ENCODE measurements at regions not wholly inside any gene's neighbourhood (a gene's known extent, or its start where the extent isn't known, plus 50 kb on each side); places are given as distances from the start of the nearest gene placed in this dataset.

DNA sequence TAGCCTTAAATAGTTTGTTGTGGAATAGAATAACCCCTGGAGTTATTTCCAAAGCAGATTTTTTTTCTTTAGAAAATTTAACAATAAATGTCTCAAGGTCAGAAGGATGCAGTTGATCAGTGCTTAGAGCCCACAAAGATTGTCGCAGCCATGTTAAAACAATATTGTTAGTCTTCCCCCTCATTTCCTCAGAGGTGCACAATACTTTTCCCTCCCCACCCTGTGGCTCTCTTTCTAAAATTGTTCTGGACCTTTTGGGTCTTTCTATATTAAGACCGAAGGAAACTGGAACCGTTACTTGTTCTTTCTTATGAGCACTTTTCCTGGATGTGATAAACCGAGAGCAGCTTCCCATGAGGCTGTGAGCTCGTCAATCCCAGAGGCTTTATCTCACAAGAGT is 333.7 kb downstream of the HLX start:
- Histone ChIP-seq H3K27ac (no peak overlapping the region), H3K4me1 (no peaks in the 10 kb centered on the region), H3K36me3 (ENCODE audit: control insufficient read depth, insufficient read depth, low read length) (no peaks in the 10 kb centered on the region), H2AFZ (no peak overlapping the region), H3K9me3 (ENCODE audit: control insufficient read depth, low read length) (no peaks in the 10 kb centered on the region), H3K79me2 (no peaks in the 10 kb centered on the region), H3K9ac (no peak overlapping the region), H3K27me3 (ENCODE audit: control insufficient read depth, insufficient read depth, low read length) (no peaks in the 10 kb centered on the region), H3K4me2 (ENCODE audit: low read length) (no peak overlapping the region), H3K4me3 (ENCODE audit: low read depth, low read length) (no peak overlapping the region)
- TF ChIP-seq, protein P1, sequence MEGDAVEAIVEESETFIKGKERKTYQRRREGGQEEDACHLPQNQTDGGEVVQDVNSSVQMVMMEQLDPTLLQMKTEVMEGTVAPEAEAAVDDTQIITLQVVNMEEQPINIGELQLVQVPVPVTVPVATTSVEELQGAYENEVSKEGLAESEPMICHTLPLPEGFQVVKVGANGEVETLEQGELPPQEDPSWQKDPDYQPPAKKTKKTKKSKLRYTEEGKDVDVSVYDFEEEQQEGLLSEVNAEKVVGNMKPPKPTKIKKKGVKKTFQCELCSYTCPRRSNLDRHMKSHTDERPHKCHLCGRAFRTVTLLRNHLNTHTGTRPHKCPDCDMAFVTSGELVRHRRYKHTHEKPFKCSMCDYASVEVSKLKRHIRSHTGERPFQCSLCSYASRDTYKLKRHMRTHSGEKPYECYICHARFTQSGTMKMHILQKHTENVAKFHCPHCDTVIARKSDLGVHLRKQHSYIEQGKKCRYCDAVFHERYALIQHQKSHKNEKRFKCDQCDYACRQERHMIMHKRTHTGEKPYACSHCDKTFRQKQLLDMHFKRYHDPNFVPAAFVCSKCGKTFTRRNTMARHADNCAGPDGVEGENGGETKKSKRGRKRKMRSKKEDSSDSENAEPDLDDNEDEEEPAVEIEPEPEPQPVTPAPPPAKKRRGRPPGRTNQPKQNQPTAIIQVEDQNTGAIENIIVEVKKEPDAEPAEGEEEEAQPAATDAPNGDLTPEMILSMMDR (IDR thresholded peaks at IDR 0.05), result no peak

GRCh38 chr1:221217029-221217428 is 337.8 kb downstream of the HLX start:
- TF ChIP-seq, protein P1 (IDR thresholded peaks at IDR 0.05), result no peak
- H3K27ac ChIP-seq, result no peak overlapping the region

GRCh38 chr1:221223281-221223680 is 344.0 kb downstream of the HLX start:
- TF ChIP-seq, protein P1 (IDR thresholded peaks at IDR 0.05), result no peak
- Histone ChIP-seq H3K27ac (no peak overlapping the region), H3K27me3 (ENCODE audit: control insufficient read depth, insufficient read depth, low read length) (no peaks in the 10 kb centered on the region), H3K9me3 (ENCODE audit: control insufficient read depth, low read length) (peaks cover 3% of the 10 kb centered on the region), H3K9ac (no peak overlapping the region), H3K79me2 (no peaks in the 10 kb centered on the region), H3K4me1 (no peaks in the 10 kb centered on the region), H2AFZ (no peak overlapping the region), H3K36me3 (ENCODE audit: control insufficient read depth, insufficient read depth, low read length) (no peaks in the 10 kb centered on the region), H3K4me3 (ENCODE audit: low read depth, low read length) (no peak overlapping the region), H3K4me2 (ENCODE audit: low read length) (no peak overlapping the region)

More at GRCh38 chr1:221217029-221217428, 337.8 kb downstream of the HLX start:
- no peak overlapping the region for H3K4me3 ChIP-seq (ENCODE audit: low read depth, low read length)
- no peak overlapping the region for H2AFZ ChIP-seq
- no peaks in the 10 kb centered on the region for H3K27me3 ChIP-seq (ENCODE audit: control insufficient read depth, insufficient read depth, low read length)
- H3K4me1 ChIP-seq, result no peaks in the 10 kb centered on the region
- H3K79me2 ChIP-seq, result no peaks in the 10 kb centered on the region
- H3K9me3 ChIP-seq (ENCODE audit: control insufficient read depth, low read length), result no peaks in the 10 kb centered on the region
- H3K4me2 ChIP-seq (ENCODE audit: low read length), result no peak overlapping the region
- H3K36me3 ChIP-seq (ENCODE audit: control insufficient read depth, insufficient read depth, low read length), result no peaks in the 10 kb centered on the region
- H3K9ac ChIP-seq, result no peak overlapping the region

DNA sequence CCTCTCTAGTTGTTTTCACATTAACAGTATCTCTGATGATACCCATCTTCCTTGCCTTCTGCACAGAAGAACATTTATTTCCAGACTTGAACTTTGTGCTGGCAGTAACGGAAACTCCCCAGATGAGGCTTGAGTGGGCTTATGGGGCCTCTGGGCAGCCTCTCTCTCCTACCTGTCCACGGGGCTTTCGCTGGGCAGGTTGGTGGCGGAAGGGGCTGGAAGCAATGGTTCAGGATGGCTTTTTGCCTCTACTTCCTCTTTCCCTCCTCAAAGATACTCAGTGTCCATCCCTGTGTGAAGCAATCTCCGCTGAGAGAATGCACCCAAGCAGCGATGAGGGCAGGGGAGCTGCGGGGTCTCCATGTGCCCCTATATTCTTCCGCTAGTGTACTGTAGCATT is 348.2 kb downstream of the HLX start:
- Histone ChIP-seq H3K36me3 (ENCODE audit: control insufficient read depth, insufficient read depth, low read length) (no peaks in the 10 kb centered on the region), H3K27me3 (ENCODE audit: control insufficient read depth, insufficient read depth, low read length) (no peaks in the 10 kb centered on the region), H3K4me1 (no peaks in the 10 kb centered on the region), H2AFZ (no peak overlapping the region), H3K9me3 (ENCODE audit: control insufficient read depth, low read length) (peaks cover 3% of the 10 kb centered on the region), H3K79me2 (no peaks in the 10 kb centered on the region), H3K4me2 (ENCODE audit: low read length) (no peak overlapping the region), H3K4me3 (ENCODE audit: low read depth, low read length) (no peak overlapping the region), H3K27ac (no peak overlapping the region), H3K9ac (no peak overlapping the region)
- TF ChIP-seq, protein P1 (IDR thresholded peaks at IDR 0.05), result no peak

- Histone ChIP-seq H3K27me3 (ENCODE audit: control insufficient read depth, insufficient read depth, low read length) (no peaks in the 10 kb centered on the region), H3K4me2 (ENCODE audit: low read length) (no peak overlapping the region), H3K27ac (no peak overlapping the region), H3K4me3 (ENCODE audit: low read depth, low read length) (no peak overlapping the region), H3K9me3 (ENCODE audit: control insufficient read depth, low read length) (peaks cover 3% of the 10 kb centered on the region), H3K79me2 (no peaks in the 10 kb centered on the region), H2AFZ (no peak overlapping the region), H3K9ac (no peak overlapping the region), H3K4me1 (no peaks in the 10 kb centered on the region), H3K36me3 (ENCODE audit: control insufficient read depth, insufficient read depth, low read length) (no peaks in the 10 kb centered on the region)
- TF ChIP-seq, protein P1 (IDR thresholded peaks at IDR 0.05), result no peak
Measured at GRCh38 chr1:221227872-221228337, 348.7 kb downstream of the HLX start.
